Liver (tissue), 8 donors: ENCODE measurements at regions not wholly inside any gene's neighbourhood (a gene's known extent, or its start where the extent isn't known, plus 50 kb on each side); places are given as distances from the start of the nearest gene placed in this dataset.

ENCODE experiments used
- DNase-seq: peaks from one replicate; pipeline ENCODE4 v3.0.0-alpha.2; 2017; ENCODE audit warnings: low spot score
- H3K27ac ChIP-seq, 2 donors: one replicate each; pipeline ENCODE4 v1.7.0; 2013; ENCODE audit warnings: inconsistent platforms in 2 of 2, low read length in 2 of 2, control low read depth in 1 of 2, low read depth in 1 of 2, mild to moderate bottlenecking in 1 of 2
- H3K27me3 ChIP-seq, 4 donors: one replicate each; pipeline versions ENCODE4 v1.6.1 to v1.7.0; 2013; ENCODE audit warnings: low read length in 3 of 4, inconsistent platforms in 1 of 4, mild to moderate bottlenecking in 1 of 4, moderate library complexity in 1 of 4; ENCODE audit not compliant: control insufficient read depth in 4 of 4, insufficient read depth in 4 of 4
- H3K36me3 ChIP-seq, 4 donors: one replicate each; pipeline versions ENCODE4 v1.6.1 to v1.7.0; 2013; ENCODE audit warnings: low read length in 3 of 4, mild to moderate bottlenecking in 3 of 4, low read depth in 1 of 4, moderate library complexity in 1 of 4; ENCODE audit not compliant: control insufficient read depth in 4 of 4, insufficient read depth in 3 of 4
- H3K4me1 ChIP-seq, 4 donors: one replicate each; pipeline versions ENCODE4 v1.6.1 to v1.7.0; 2013; ENCODE audit warnings: low read length in 3 of 4, mild to moderate bottlenecking in 3 of 4, moderate library complexity in 1 of 4; ENCODE audit not compliant: control insufficient read depth in 4 of 4, insufficient read depth in 4 of 4
- H3K4me3 ChIP-seq, 3 donors: one replicate each; pipeline versions ENCODE4 v1.6.1 to v1.7.0; 2013; ENCODE audit warnings: low read length in 3 of 3, control low read depth in 1 of 3, low read depth in 1 of 3, mild to moderate bottlenecking in 1 of 3
- H3K9ac ChIP-seq, 2 donors: one replicate each; pipeline ENCODE4 v1.7.0; 2013; ENCODE audit warnings: low read length in 2 of 2, mild to moderate bottlenecking in 2 of 2, moderate library complexity in 2 of 2, control low read depth in 1 of 2, low read depth in 1 of 2
- H3K9me3 ChIP-seq, 4 donors: one replicate each; pipeline versions ENCODE4 v1.6.1 to v1.7.0; 2013; ENCODE audit warnings: low read length in 3 of 4; ENCODE audit not compliant: control insufficient read depth in 4 of 4
- EGR1 ChIP-seq, 2 donors: IDR thresholded peaks; 2 replicates each; pipeline ENCODE4 v1.6.1; 2016 to 2018; ENCODE audit warnings: antibody characterized with exemption in 2 of 2, low read depth in 2 of 2
- FOXA1 ChIP-seq: IDR thresholded peaks from 2 replicates; pipeline ENCODE4 v1.6.1; 2016; ENCODE audit warnings: antibody characterized with exemption
- FOXA2 ChIP-seq: IDR thresholded peaks from 2 replicates; pipeline ENCODE4 v1.6.1; 2016; ENCODE audit warnings: antibody characterized with exemption
- GABPA ChIP-seq, 2 donors: IDR thresholded peaks in 1 of 2; conservative IDR thresholded peaks in 1 of 2; 2 replicates each; pipeline ENCODE4 v1.6.1; 2016; ENCODE audit warnings: antibody characterized with exemption in 2 of 2, mild to moderate bottlenecking in 1 of 2, moderate library complexity in 1 of 2
- HNF4A ChIP-seq, 2 donors: conservative IDR thresholded peaks; 2 replicates each; pipeline ENCODE4 v1.6.1; 2016; ENCODE audit warnings: antibody characterized with exemption in 2 of 2, mild to moderate bottlenecking in 2 of 2
- JUND ChIP-seq, 2 donors: IDR thresholded peaks; 2 replicates each; pipeline ENCODE4 v1.6.1; 2016; ENCODE audit warnings: antibody characterized with exemption in 2 of 2
- NR2F2 ChIP-seq: IDR thresholded peaks from 2 replicates; pipeline ENCODE4 v1.6.1; 2016; ENCODE audit warnings: antibody characterized with exemption
- RXRA ChIP-seq, 2 donors: IDR thresholded peaks; 2 replicates each; pipeline ENCODE4 v1.6.1; 2017 to 2018; ENCODE audit warnings: antibody characterized with exemption in 2 of 2, mild to moderate bottlenecking in 1 of 2
- SP1 ChIP-seq: IDR thresholded peaks from 2 replicates; pipeline ENCODE4 v1.6.1; 2018; ENCODE audit warnings: antibody characterized with exemption, mild to moderate bottlenecking
- YY1 ChIP-seq: IDR thresholded peaks from 2 replicates; pipeline ENCODE4 v1.6.1; 2016; ENCODE audit warnings: antibody characterized with exemption, mild to moderate bottlenecking
- WGBS: extraction: QIAGEN DNeasy Blood & Tissue Kit; methylation state at CpG from one replicate; pipeline ENCODE4 v1.1.7; 2013; 5-methylcytosine and 5-hydroxymethylcytosine counted together
- TF ChIP-seq, protein P1 (sequence below): IDR thresholded peaks from 2 replicates; pipeline ENCODE4 v1.6.1; 2016; ENCODE audit warnings: antibody characterized with exemption
- TF ChIP-seq, protein P2 (sequence below): IDR thresholded peaks from 2 replicates; pipeline ENCODE4 v1.6.1; 2016; ENCODE audit warnings: antibody characterized with exemption, mild to moderate bottlenecking
- TF ChIP-seq, protein P3 (sequence below): IDR thresholded peaks from 2 replicates; pipeline ENCODE4 v1.6.1; 2016; ENCODE audit warnings: antibody characterized with exemption
- TF ChIP-seq, protein P4 (sequence below): fragments of 150-350 bp; IDR thresholded peaks from 2 replicates; pipeline ENCODE4 v1.5.1; 2017; ENCODE audit warnings: improper control_type of control experiment, low read depth, low read length; ENCODE audit not compliant: missing input control
- TF ChIP-seq, protein P5 (sequence below): IDR thresholded peaks from 2 replicates; pipeline ENCODE4 v1.6.1; 2016; ENCODE audit warnings: antibody characterized with exemption
- donor health status: healthy.
- donor health status: healthy.
- donor health status: healthy.
- donor health status: healthy.
- donor health status: healthy.

GRCh38 chr7:23907012-23907411, 197.0 kb downstream of the STK31 start:
- DNase-seq, result no peak
- no peak overlapping the region for H3K9ac ChIP-seq
- no peaks in the 10 kb centered on the region for H3K36me3 ChIP-seq
- 28% methylated on average over 2 of the region's 2 CpGs for WGBS
- no peak for TF ChIP-seq HNF4A (conservative IDR thresholded peaks at IDR 0.05)
- no peak for TF ChIP-seq GABPA (IDR thresholded peaks at IDR 0.05 in 1 of 2, conservative IDR thresholded peaks at IDR 0.05 in 1 of 2)
- TF ChIP-seq, protein P1, sequence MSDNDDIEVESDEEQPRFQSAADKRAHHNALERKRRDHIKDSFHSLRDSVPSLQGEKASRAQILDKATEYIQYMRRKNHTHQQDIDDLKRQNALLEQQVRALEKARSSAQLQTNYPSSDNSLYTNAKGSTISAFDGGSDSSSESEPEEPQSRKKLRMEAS, result no peak
- TF ChIP-seq NR2F2, result no peak
- no peak for TF ChIP-seq YY1
- TF ChIP-seq, protein P2, sequence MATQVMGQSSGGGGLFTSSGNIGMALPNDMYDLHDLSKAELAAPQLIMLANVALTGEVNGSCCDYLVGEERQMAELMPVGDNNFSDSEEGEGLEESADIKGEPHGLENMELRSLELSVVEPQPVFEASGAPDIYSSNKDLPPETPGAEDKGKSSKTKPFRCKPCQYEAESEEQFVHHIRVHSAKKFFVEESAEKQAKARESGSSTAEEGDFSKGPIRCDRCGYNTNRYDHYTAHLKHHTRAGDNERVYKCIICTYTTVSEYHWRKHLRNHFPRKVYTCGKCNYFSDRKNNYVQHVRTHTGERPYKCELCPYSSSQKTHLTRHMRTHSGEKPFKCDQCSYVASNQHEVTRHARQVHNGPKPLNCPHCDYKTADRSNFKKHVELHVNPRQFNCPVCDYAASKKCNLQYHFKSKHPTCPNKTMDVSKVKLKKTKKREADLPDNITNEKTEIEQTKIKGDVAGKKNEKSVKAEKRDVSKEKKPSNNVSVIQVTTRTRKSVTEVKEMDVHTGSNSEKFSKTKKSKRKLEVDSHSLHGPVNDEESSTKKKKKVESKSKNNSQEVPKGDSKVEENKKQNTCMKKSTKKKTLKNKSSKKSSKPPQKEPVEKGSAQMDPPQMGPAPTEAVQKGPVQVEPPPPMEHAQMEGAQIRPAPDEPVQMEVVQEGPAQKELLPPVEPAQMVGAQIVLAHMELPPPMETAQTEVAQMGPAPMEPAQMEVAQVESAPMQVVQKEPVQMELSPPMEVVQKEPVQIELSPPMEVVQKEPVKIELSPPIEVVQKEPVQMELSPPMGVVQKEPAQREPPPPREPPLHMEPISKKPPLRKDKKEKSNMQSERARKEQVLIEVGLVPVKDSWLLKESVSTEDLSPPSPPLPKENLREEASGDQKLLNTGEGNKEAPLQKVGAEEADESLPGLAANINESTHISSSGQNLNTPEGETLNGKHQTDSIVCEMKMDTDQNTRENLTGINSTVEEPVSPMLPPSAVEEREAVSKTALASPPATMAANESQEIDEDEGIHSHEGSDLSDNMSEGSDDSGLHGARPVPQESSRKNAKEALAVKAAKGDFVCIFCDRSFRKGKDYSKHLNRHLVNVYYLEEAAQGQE, result no peak
- no peak for TF ChIP-seq EGR1 (IDR thresholded peaks at IDR 0.05; ENCODE audit: low read depth in 2 of 2)
- TF ChIP-seq, protein P3, sequence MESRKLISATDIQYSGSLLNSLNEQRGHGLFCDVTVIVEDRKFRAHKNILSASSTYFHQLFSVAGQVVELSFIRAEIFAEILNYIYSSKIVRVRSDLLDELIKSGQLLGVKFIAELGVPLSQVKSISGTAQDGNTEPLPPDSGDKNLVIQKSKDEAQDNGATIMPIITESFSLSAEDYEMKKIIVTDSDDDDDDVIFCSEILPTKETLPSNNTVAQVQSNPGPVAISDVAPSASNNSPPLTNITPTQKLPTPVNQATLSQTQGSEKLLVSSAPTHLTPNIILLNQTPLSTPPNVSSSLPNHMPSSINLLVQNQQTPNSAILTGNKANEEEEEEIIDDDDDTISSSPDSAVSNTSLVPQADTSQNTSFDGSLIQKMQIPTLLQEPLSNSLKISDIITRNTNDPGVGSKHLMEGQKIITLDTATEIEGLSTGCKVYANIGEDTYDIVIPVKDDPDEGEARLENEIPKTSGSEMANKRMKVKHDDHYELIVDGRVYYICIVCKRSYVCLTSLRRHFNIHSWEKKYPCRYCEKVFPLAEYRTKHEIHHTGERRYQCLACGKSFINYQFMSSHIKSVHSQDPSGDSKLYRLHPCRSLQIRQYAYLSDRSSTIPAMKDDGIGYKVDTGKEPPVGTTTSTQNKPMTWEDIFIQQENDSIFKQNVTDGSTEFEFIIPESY, result no peak
- no peak for TF ChIP-seq SP1
- TF ChIP-seq, protein P4, sequence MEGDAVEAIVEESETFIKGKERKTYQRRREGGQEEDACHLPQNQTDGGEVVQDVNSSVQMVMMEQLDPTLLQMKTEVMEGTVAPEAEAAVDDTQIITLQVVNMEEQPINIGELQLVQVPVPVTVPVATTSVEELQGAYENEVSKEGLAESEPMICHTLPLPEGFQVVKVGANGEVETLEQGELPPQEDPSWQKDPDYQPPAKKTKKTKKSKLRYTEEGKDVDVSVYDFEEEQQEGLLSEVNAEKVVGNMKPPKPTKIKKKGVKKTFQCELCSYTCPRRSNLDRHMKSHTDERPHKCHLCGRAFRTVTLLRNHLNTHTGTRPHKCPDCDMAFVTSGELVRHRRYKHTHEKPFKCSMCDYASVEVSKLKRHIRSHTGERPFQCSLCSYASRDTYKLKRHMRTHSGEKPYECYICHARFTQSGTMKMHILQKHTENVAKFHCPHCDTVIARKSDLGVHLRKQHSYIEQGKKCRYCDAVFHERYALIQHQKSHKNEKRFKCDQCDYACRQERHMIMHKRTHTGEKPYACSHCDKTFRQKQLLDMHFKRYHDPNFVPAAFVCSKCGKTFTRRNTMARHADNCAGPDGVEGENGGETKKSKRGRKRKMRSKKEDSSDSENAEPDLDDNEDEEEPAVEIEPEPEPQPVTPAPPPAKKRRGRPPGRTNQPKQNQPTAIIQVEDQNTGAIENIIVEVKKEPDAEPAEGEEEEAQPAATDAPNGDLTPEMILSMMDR, result no peak
- TF ChIP-seq FOXA1, result no peak
- TF ChIP-seq RXRA (IDR thresholded peaks at IDR 0.05), result no peak
- TF ChIP-seq, protein P5, sequence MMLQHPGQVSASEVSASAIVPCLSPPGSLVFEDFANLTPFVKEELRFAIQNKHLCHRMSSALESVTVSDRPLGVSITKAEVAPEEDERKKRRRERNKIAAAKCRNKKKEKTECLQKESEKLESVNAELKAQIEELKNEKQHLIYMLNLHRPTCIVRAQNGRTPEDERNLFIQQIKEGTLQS, result no peak
- no peak for TF ChIP-seq FOXA2
- no peak for TF ChIP-seq JUND (IDR thresholded peaks at IDR 0.05)
- H3K27ac ChIP-seq, result no peak overlapping the region
- no peaks in the 10 kb centered on the region for H3K9me3 ChIP-seq
- no peaks in the 10 kb centered on the region for H3K4me1 ChIP-seq
- no peak overlapping the region for H3K4me3 ChIP-seq
- H3K27me3 ChIP-seq, result no peaks in the 10 kb centered on the region

GRCh38 chr7:23909426-23909825, 199.4 kb downstream of the STK31 start:
- Histone ChIP-seq H3K4me1 (no peaks in the 10 kb centered on the region), H3K27ac (no peak overlapping the region), H3K9me3 (no peaks in the 10 kb centered on the region), H3K4me3 (no peak overlapping the region), H3K36me3 (no peaks in the 10 kb centered on the region), H3K9ac (no peak overlapping the region), H3K27me3 (no peaks in the 10 kb centered on the region)
- DNase-seq, result no peak
- WGBS, result 67% methylated on average over 1 of the region's 1 CpG
- no peak for TF ChIP-seq NR2F2
- TF ChIP-seq YY1, result no peak
- TF ChIP-seq, protein P1, result no peak
- TF ChIP-seq, protein P4, result no peak
- TF ChIP-seq, protein P5, result no peak
- TF ChIP-seq, protein P3, result no peak
- TF ChIP-seq RXRA (IDR thresholded peaks at IDR 0.05), result no peak
